Neural progenitor cell (in vitro differentiated cells): ENCODE measurements at regions not wholly inside any gene's neighbourhood (a gene's known extent, or its start where the extent isn't known, plus 50 kb on each side); places are given as distances from the start of the nearest gene placed in this dataset.
"Not testable (repeated sequence)": the region's sequence is repeated elsewhere in the genome, so short reads cannot be mapped to it uniquely, and the experiment has no call there.

Experiments used
- DNase-seq: peaks from one replicate; pipeline ENCODE4 v3.0.0-alpha.2; 2016; ENCODE audit warnings: low spot score
- H2AFZ ChIP-seq: fragments of 200-600 bp; sonication (generic); replicated peaks from 2 replicates; pipeline ENCODE4 v1.6.1; 2016; ENCODE audit warnings: antibody characterized with exemption
- H3F3A ChIP-seq: fragments of 200-600 bp; sonication (generic); 2 replicates; pipeline ENCODE4 v1.6.1; 2016; ENCODE audit warnings: antibody characterized with exemption, low read depth
- H3K27ac ChIP-seq: fragments of 200-600 bp; sonication (generic); 2 replicates; pipeline ENCODE4 v1.5.1; 2016; ENCODE audit warnings: mild to moderate bottlenecking
- H3K27me3 ChIP-seq: fragments of 200-600 bp; sonication (generic); 2 replicates; pipeline ENCODE4 v1.6.1; 2016; ENCODE audit warnings: mild to moderate bottlenecking, moderate library complexity
- H3K36me3 ChIP-seq: fragments of 200-600 bp; sonication (generic); 2 replicates; pipeline ENCODE4 v1.5.1; 2016
- H3K4me1 ChIP-seq: fragments of 200-600 bp; sonication (generic); 2 replicates; pipeline ENCODE4 v1.6.1; 2016; ENCODE audit warnings: mixed run types
- H3K4me2 ChIP-seq: fragments of 200-600 bp; sonication (generic); 2 replicates; pipeline ENCODE4 v1.6.1; 2016
- H3K4me3 ChIP-seq: fragments of 200-600 bp; sonication (generic); 2 replicates; pipeline ENCODE4 v1.5.1; 2016
- H3K79me2 ChIP-seq: fragments of 200-600 bp; sonication (generic); 2 replicates; pipeline ENCODE4 v1.6.1; 2016; ENCODE audit warnings: low read depth
- H3K9ac ChIP-seq: fragments of 200-600 bp; sonication (generic); 2 replicates; pipeline ENCODE4 v1.6.1; 2016
- H3K9me3 ChIP-seq: fragments of 200-600 bp; sonication (generic); 2 replicates; pipeline ENCODE4 v1.5.1; 2016; ENCODE audit warnings: low read depth
- H4K20me1 ChIP-seq: fragments of 200-600 bp; sonication (generic); 2 replicates; pipeline ENCODE4 v1.6.1; 2016; ENCODE audit warnings: low read depth
- H3K27ac Mint-ChIP-seq: 3 replicates; pipeline ENCODE4 v1.8.0; 2021; ENCODE audit warnings: mixed read lengths
- H3K27me3 Mint-ChIP-seq: 2 replicates; pipeline ENCODE4 v1.8.0; 2022; ENCODE audit warnings: low read depth, mild to moderate bottlenecking, inconsistent platforms, moderate library complexity, mixed read lengths; ENCODE audit not compliant: insufficient read depth
- H3K36me3 Mint-ChIP-seq: 3 replicates; pipeline ENCODE4 v1.8.0; 2021; ENCODE audit warnings: mixed read lengths
- H3K4me1 Mint-ChIP-seq: 3 replicates; pipeline ENCODE4 v1.8.0; 2021; ENCODE audit warnings: mixed read lengths
- H3K4me3 Mint-ChIP-seq: 3 replicates; pipeline ENCODE4 v1.8.0; 2021; ENCODE audit warnings: mild to moderate bottlenecking, moderate library complexity, mixed read lengths
- H3K9me3 Mint-ChIP-seq: 3 replicates; pipeline ENCODE4 v1.8.0; 2020; ENCODE audit warnings: mixed read lengths
- EZH2 ChIP-seq: fragments of 200-600 bp; sonication (generic); IDR thresholded peaks from 2 replicates; pipeline ENCODE4 v1.6.1; 2017; ENCODE audit warnings: antibody characterized with exemption, mild to moderate bottlenecking, moderate library complexity
- EZH2phosphoT487 ChIP-seq: fragments of 200-600 bp; sonication (generic); IDR thresholded peaks from 2 replicates; pipeline ENCODE4 v1.6.1; 2017; ENCODE audit warnings: antibody characterized with exemption
- TF ChIP-seq, protein P1 (sequence below): fragments of 200-600 bp; sonication (generic); IDR thresholded peaks from 2 replicates; pipeline ENCODE4 v1.5.1; 2017; ENCODE audit warnings: antibody characterized with exemption, mild to moderate bottlenecking

DNA sequence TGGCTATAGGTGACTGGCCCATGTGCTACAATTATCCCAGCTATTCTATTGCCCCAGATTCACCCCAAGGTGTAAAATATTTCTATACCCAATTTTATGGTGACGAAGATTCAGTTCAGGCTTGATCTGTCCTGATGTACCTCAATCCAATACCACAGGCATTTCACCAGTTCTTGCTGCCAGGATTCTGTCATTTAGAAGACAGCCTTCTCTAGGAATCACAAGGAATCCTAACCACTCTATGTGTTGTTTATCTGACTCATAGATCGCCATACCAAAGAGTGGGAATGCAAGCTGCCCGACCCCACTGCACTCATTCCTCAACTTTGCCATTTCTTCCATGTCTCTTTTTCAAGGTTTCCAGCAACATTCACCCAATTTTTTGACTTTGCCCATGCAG is 355.0 kb upstream of the EMCN start:
- Histone ChIP-seq H3K4me1 (peaks cover 4% of the 10 kb centered on the region), H3K27ac (no peak overlapping the region), H3K4me3 (no peak overlapping the region), H3K79me2 (no peaks in the 10 kb centered on the region), H2AFZ (no peak overlapping the region), H3F3A (peaks cover 8% of the 10 kb centered on the region), H3K9me3 (no peaks in the 10 kb centered on the region), H3K36me3 (no peaks in the 10 kb centered on the region), H3K27me3 (no peaks in the 10 kb centered on the region), H3K4me2 (no peak overlapping the region), H3K9ac (no peak overlapping the region), H4K20me1 (no peaks in the 10 kb centered on the region)
- no peak for TF ChIP-seq EZH2phosphoT487
- TF ChIP-seq, protein P1, sequence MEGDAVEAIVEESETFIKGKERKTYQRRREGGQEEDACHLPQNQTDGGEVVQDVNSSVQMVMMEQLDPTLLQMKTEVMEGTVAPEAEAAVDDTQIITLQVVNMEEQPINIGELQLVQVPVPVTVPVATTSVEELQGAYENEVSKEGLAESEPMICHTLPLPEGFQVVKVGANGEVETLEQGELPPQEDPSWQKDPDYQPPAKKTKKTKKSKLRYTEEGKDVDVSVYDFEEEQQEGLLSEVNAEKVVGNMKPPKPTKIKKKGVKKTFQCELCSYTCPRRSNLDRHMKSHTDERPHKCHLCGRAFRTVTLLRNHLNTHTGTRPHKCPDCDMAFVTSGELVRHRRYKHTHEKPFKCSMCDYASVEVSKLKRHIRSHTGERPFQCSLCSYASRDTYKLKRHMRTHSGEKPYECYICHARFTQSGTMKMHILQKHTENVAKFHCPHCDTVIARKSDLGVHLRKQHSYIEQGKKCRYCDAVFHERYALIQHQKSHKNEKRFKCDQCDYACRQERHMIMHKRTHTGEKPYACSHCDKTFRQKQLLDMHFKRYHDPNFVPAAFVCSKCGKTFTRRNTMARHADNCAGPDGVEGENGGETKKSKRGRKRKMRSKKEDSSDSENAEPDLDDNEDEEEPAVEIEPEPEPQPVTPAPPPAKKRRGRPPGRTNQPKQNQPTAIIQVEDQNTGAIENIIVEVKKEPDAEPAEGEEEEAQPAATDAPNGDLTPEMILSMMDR, result no peak
- TF ChIP-seq EZH2, result no peak
- Mint-ChIP-seq H3K4me1 (peaks cover 14% of the 10 kb centered on the region), H3K36me3 (no peaks in the 10 kb centered on the region), H3K9me3 (no peaks in the 10 kb centered on the region), H3K27ac (no peak overlapping the region), H3K27me3 (peaks cover 3% of the 10 kb centered on the region), H3K4me3 (no peak overlapping the region)
- no peak for DNase-seq

DNA sequence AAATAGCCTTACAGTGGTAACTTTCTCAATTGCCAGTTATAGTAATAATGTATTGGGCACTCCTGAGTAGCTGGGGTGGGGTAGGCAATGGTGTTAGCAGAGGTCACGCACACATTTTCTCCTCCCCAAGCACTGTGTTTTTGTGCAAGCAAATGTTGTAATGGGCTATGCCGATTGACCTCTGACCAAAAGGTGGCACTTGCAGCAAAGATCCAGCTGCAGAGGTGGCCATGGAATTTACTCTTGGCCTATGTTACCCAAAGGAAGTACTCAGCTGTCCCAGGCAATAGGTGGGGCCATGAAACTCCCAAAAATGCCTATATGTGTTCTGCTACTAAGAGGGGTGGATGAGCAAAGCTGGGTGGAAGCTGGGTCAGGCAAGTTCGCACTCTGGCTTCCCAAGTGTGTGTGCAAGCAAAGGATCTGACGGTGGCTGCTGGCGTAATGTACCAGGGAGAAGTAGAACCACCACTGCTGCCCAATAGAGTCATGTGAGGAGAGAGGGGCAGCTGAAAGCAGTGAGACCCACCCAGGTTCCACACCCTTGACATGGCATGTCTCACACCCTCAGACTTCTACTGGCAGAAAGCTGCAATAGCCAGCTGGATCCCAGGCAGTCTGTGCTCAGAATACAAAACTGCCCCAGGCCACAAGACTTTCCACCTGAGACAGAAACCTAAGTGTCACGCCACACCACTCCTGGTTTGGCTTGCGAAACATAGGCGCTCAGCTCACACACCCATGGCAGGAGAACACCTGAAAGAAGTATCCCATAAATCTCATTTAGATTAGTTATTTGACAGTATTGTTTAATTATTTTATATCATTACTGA is 353.3 kb upstream of the EMCN start:
- peaks cover 3% of the 10 kb centered on the region for H3K36me3 Mint-ChIP-seq
- H3K9me3 Mint-ChIP-seq, result peaks cover 13% of the 10 kb centered on the region
- Histone ChIP-seq H3K9me3 (no peaks in the 10 kb centered on the region), H3K9ac (no peak overlapping the region), H3F3A (peaks cover 12% of the 10 kb centered on the region), H3K36me3 (no peaks in the 10 kb centered on the region), H3K79me2 (no peaks in the 10 kb centered on the region), H3K27ac (no peak overlapping the region), H2AFZ (no peak overlapping the region), H3K4me2 (no peak overlapping the region), H3K4me1 (peaks cover 5% of the 10 kb centered on the region), H4K20me1 (no peaks in the 10 kb centered on the region), H3K4me3 (no peak overlapping the region), H3K27me3 (no peaks in the 10 kb centered on the region)
- no peak for DNase-seq
- no peak overlapping the region for H3K4me3 Mint-ChIP-seq
- peaks cover 15% of the 10 kb centered on the region for H3K4me1 Mint-ChIP-seq
- H3K27ac Mint-ChIP-seq, result no peak overlapping the region
- TF ChIP-seq, protein P1, result no peak
- no peak for TF ChIP-seq EZH2phosphoT487
- no peak for TF ChIP-seq EZH2
- H3K27me3 Mint-ChIP-seq, result peaks cover 6% of the 10 kb centered on the region

DNA sequence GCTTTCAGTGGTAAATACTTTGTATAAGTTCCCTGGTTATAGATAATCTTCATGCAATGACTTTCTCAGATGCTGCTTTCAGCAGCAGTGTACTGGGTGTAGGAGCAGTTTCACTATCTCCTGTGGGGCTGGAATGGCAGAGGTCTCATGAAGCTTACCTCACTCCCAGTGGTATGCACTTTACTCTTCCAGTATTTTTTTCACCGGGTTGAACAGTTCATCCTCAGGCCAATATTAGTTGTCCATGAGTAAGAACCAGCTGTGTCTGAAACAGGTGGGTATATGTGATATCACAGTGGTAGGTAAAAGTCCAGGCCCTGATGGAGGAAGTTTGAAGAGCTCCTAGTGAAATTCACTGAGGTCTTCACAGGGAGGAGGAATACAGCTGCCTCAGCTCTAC is 351.5 kb upstream of the EMCN start:
- Histone ChIP-seq H3K4me1 (peaks cover 5% of the 10 kb centered on the region), H3K9ac (no peak overlapping the region), H3F3A (peaks cover 12% of the 10 kb centered on the region), H4K20me1 (no peaks in the 10 kb centered on the region), H3K79me2 (no peaks in the 10 kb centered on the region), H3K36me3 (no peaks in the 10 kb centered on the region), H3K27ac (no peak overlapping the region), H3K4me3 (no peak overlapping the region), H3K9me3 (no peaks in the 10 kb centered on the region), H3K4me2 (no peak overlapping the region), H3K27me3 (no peaks in the 10 kb centered on the region), H2AFZ (no peak overlapping the region)
- DNase-seq, result no peak
- peaks cover 28% of the 10 kb centered on the region for H3K9me3 Mint-ChIP-seq
- TF ChIP-seq EZH2 (no peak), EZH2phosphoT487 (no peak)
- TF ChIP-seq, protein P1, result no peak
- H3K4me3 Mint-ChIP-seq, result no peak overlapping the region
- no peak overlapping the region for H3K27ac Mint-ChIP-seq
- H3K4me1 Mint-ChIP-seq, result peaks cover 15% of the 10 kb centered on the region
- peaks cover 5% of the 10 kb centered on the region for H3K36me3 Mint-ChIP-seq
- H3K27me3 Mint-ChIP-seq, result peaks cover 6% of the 10 kb centered on the region

- not testable (repeated sequence) for H3K9ac ChIP-seq, H3K27ac Mint-ChIP-seq, H3K4me1 ChIP-seq, H3K9me3 ChIP-seq, H3K27me3 Mint-ChIP-seq, H3K27me3 ChIP-seq, H3K27ac ChIP-seq, H4K20me1 ChIP-seq, H3K4me3 ChIP-seq, H3K36me3 Mint-ChIP-seq, H3K36me3 ChIP-seq, H3K4me3 Mint-ChIP-seq, H3K79me2 ChIP-seq
- H3K4me2 ChIP-seq, result peak overlapping the region; percentile 13
- peaks cover 15% of the 10 kb centered on the region for H3K4me1 Mint-ChIP-seq
- H3F3A ChIP-seq, result peaks cover 12% of the 10 kb centered on the region
- peak overlapping the region; percentile 57 for H2AFZ ChIP-seq
- peaks cover 37% of the 10 kb centered on the region for H3K9me3 Mint-ChIP-seq
- peak; percentile 66 for DNase-seq
Measured at GRCh38 chr4:100868281-100868680, 350.5 kb upstream of the EMCN start.
